Prostate gland (tissue), 2 donors: ENCODE measurements at regions not wholly inside any gene's neighbourhood (a gene's known extent, or its start where the extent isn't known, plus 50 kb on each side); places are given as distances from the start of the nearest gene placed in this dataset.

ENCODE experiments used
- POLR2A ChIP-seq: fragments of 450-650 bp; IDR thresholded peaks from one replicate; pipeline ENCODE4 v1.6.1; 2016; ENCODE audit warnings: antibody characterized with exemption, mild to moderate bottlenecking
- POLR2AphosphoS5 ChIP-seq: sonication (generic); formaldehyde crosslinking; IDR thresholded peaks from one replicate; pipeline ENCODE4 v1.6.1; 2017; ENCODE audit warnings: antibody characterized with exemption
- TF ChIP-seq, protein P1 (sequence below), 4 experiments: fragments of 200-600 bp in 2 of 4; fragments of 450-650 bp in 2 of 4; sonication (generic) in 2 of 4; IDR thresholded peaks; 1 replicate in 3 of 4; 2 replicates in 1 of 4; pipeline ENCODE4 v1.5.1; 2016 to 2019; ENCODE audit warnings: antibody characterized with exemption in 4 of 4, mild to moderate bottlenecking in 2 of 4, moderate library complexity in 2 of 4

DNA sequence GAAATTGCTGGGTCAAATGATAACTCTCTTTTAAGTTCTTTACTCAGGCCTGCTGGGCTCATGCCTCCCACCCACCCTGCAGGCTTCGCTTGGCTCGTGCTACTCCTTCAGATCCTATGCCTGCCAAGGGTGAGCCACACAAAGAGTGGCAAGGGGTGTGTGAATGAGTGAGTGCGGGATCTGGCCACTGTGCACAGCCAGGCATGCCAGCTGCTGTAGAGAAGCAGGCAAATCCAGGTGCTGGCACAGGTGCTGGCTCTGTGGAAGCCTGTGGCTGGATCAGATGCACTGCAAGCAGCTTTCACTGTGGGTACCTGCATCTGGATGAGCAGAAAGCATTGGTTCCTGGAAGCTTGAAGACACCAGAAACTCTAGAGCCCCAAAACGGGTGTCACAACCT lies 1055.7 kb upstream of the EPHA6 start:
- TF ChIP-seq POLR2A (no peak), POLR2AphosphoS5 (no peak)
- TF ChIP-seq, protein P1, sequence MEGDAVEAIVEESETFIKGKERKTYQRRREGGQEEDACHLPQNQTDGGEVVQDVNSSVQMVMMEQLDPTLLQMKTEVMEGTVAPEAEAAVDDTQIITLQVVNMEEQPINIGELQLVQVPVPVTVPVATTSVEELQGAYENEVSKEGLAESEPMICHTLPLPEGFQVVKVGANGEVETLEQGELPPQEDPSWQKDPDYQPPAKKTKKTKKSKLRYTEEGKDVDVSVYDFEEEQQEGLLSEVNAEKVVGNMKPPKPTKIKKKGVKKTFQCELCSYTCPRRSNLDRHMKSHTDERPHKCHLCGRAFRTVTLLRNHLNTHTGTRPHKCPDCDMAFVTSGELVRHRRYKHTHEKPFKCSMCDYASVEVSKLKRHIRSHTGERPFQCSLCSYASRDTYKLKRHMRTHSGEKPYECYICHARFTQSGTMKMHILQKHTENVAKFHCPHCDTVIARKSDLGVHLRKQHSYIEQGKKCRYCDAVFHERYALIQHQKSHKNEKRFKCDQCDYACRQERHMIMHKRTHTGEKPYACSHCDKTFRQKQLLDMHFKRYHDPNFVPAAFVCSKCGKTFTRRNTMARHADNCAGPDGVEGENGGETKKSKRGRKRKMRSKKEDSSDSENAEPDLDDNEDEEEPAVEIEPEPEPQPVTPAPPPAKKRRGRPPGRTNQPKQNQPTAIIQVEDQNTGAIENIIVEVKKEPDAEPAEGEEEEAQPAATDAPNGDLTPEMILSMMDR (IDR thresholded peaks at IDR 0.05), result no peak
